HS-27A (cell line): ENCODE measurements at regions not wholly inside any gene's neighbourhood (a gene's known extent, or its start where the extent isn't known, plus 50 kb on each side); places are given as distances from the start of the nearest gene placed in this dataset.
A peak's percentile ranks its signal among the peaks of the same experiment; 100 is the strongest.
"Not testable (repeated sequence)": the region's sequence is repeated elsewhere in the genome, so short reads cannot be mapped to it uniquely, and the experiment has no call there.

ENCODE experiments used
- DNase-seq: peaks from one replicate; pipeline ENCODE4 v3.0.0-alpha.2; 2012; ENCODE audit warnings: low read depth, missing footprints

DNA sequence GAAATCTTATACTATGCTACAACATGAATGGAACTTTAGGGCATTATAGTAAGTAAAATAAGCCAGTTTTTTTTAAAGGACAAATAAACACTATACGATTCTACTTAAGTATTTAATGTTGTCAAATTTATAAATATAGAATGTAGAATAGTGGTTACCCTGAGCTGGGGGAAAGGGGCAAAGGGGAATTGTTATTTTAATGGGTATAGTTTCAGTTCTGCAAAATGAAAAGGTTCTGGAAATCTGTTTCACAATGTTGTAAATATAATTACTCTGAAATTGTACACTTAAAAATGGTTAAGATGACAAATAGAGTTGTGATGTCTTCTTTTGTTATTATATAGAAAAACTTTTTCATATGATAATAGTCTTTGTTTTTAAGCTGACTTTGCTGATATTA is 366.3 kb downstream of the MRPL39 start:
- DNase-seq: no peak

GRCh38 chr21:25234857-25235801 is 372.2 kb downstream of the MRPL39 start:
- DNase-seq: no peak

DNA sequence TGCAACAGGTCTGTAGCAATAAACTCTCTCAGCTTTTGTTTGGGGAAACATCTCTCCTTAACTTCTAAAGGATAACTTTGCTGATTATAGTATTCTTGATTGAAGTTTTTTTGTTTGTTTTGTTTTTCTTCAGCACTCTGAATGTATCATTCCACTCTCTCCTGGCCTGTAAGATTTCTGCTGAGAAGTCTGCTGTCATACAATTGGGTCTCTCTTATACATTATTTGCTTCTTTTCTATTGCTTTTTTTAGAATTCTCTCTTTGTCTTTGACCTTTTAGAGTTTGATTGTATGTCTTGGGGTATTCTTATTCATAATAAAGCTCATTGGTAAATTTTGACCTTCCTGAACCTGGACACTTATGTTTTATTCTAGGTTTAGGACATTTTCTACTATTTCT is 386.3 kb downstream of the MRPL39 start:
- DNase-seq: no peak

- no peak for DNase-seq
Observed at GRCh38 chr21:25220169-25220568, 387.1 kb downstream of the MRPL39 start.

DNA sequence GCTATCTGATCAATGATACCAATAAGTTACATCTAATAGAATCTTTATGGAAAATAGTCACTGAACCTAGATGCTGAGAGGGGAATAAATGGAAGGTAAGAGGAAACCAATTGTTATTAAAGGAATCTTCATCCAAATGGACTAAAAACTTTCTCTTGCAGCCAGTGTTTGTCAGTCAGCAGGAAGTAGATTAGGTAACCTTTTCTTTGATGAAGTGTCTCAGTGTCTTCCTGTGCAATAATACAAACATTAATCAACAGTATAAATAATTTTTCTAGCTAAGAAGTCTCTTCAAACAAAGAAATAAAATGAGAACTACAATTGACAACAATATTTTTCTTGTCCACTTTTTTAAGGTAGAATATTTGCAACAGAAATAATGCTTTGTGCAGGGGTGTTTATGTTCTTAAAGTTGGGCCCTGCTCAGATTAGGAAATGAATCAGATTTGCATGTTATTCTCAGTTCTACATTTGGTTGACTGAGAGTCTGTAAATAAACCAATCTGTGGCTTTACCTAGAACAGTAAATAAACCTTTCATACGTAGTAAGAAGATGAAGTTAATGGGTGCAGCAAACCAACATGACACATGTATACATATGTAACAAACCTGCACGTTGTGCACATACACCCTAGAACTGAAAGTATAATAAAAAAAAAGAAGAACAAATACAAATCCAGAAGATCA is 391.4 kb downstream of the MRPL39 start:
- DNase-seq: no peak

DNA sequence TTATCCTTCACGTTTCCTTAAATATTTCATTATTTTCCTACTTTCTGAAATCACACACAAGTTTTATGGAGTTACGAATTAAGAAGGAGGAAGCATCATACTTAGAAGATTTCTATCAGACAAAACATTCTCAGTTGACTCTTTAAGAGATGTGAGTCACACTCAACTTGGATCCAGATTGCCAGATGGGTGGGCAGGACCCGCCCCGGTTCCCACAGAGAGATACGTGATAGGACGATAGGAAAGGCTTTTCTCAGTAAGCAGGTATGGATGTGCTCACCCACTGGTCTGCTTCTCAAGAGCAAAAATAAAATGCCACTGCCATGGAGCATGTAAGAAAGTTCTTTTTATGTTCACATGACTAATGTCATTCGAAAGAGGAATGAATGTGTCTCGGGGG is 392.6 kb downstream of the MRPL39 start:
- no peak for DNase-seq

- DNase-seq: no peak
Observed at GRCh38 chr21:25199944-25200343, 407.3 kb downstream of the MRPL39 start.

GRCh38 chr21:25191141-25191540 is 416.1 kb downstream of the MRPL39 start:
- DNase-seq: no peak

GRCh38 chr21:25189497-25189896 is 417.8 kb downstream of the MRPL39 start:
- DNase-seq: no peak

GRCh38 chr21:25188677-25189079 is 418.6 kb downstream of the MRPL39 start:
- DNase-seq: no peak

GRCh38 chr21:25186273-25186672 is 421.0 kb downstream of the MRPL39 start:
- no peak for DNase-seq

DNA sequence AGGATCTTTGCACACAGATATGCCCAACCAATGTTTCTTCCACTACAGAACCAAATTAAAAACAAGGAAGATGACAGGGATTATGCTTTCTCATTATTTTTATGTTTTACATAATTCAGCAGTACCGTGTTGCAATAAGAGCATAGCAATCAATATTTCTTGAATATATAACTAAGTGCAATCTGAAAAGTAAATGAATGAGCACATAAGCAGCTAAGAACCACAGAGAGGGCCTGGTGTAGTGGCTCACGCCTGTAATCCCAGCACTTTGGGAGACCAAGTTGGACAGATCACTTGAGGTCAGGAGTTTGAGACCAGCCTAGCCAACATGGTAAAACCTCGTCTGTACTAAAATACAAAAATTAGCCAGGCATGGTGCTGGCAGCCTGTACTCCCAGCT is 423.7 kb downstream of the MRPL39 start:
- no peak for DNase-seq

DNA sequence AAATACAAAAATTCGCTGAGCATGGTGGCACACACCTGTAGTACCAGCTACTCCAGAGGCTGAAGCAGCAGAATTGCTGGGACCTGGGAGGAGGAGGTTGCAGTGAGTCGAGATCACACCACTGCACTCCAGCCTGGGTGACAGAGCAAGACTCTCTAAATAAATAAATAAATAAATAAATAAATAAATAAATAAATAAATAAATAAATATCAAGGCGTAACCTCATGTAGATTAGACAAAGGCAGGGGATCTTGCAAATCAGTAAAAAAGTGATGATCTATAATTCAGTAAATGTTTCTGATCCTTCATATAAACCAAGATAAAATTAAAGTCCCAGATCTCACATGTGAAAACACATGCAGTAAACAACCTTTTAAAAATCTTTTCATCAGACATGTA is 425.6 kb downstream of the MRPL39 start:
- not testable (repeated sequence) for DNase-seq

DNA sequence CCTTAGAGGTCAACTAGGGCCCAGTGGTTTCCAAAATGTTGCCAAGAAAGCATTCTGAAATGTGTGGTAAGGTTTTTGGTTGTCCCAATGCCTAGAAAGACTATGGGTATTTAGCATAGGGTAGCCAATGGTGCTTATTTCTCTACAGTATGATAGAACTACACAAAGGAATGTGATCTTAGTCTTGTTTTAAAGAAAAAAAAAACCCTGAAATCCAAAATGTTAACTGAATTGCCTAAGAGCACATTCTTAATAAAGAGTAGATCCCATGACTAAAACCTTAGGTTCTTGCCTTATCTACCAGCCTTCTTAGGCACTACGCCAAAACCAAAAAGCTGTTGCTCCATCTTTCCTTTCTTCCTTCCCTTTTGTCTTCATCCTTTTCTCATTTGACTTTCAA is 428.2 kb downstream of the MRPL39 start:
- peak; percentile 45 for DNase-seq

DNA sequence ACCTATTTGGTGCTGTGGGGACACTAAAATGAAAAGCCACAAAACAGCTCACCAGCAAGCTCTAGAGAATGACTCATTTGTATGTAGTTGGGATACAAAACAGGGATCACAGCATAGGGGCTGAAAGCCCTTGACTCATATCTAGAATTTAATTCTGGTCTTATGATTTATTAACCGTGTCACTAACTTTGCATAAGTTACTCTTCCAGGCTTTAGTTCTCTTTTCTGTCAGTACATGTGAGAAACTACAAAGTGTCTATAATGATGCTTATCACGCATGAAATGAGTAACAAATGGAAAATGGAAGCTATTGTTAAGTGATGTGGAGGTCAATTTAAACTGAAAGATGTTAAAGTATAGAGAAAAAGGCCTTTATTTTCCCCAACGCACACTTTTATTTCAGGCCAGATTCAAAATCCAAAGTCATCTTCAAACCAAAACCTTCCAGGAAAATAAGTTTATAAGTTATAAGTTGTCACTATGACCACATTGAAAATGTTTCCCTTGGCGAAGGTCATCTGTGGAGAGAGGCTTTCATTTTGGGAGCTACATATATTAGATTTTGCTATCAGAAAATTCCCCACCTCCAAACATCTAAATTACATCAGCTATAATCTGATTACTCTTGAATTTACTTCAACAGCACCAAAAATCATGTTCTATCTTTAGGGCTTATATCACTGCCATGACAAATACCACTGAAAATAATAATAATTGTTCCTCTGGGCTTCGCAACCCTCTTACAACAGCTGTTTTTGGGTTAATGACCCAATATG is 430.5 kb downstream of the MRPL39 start:
- no peak for DNase-seq

GRCh38 chr21:25175938-25176337 is 431.3 kb downstream of the MRPL39 start:
- no peak for DNase-seq

DNA sequence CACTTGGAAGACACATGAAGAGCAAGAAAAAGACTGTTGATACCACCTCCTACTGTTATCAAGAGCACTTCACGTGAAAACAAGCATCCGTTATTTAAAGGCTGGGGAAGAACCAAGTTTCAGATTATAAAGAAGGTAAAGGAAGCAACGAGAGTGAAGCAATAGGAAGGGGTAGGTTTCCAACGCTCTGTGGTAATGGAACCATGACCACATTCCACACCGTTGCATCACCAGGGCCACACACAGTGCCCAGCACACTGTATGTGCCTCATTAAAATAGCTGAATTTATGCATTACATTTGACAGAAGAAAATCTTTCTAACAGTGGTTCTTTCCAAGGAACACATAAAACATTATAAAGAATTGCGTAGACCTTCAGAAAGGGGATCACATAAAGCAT is 435.8 kb downstream of the MRPL39 start:
- peak; percentile 73 for DNase-seq

DNA sequence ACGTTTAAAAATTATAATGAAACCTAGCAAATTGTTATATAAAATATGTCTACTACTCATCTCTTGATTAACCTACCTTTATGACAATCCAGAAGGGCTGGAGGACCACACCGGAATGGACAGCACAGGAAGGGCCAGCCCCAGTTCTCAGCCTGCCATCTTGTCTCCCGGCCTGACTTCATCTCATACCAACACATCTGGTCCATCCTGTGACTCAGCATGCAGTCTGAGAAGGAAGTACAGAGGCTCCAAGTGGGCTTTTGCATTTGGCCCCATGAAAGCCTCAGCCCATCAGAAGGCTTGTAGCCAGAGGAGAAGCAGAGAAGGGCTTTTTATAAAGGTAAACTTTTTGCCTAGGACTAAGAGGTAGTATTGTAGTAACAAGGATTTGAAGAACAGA is 436.6 kb downstream of the MRPL39 start:
- DNase-seq: no peak

DNA sequence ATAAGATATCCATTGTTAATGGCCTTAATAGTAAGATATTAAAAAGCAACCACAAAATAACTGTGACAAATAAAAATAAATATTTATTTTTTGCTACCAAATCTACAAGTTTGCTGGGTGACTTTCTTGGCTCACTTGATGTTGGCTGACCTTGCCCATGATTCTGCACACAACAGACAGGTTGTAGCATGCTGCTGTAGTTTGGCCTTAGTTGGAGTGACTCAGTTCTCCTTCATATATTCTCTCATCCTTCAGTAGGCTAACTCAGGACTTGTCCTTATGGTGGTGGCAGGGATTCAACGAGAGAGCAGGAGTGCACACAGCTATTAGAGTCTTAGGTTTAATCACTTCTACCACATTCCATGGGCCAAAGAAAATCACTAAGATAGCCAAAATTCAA is 437.9 kb downstream of the MRPL39 start:
- no peak for DNase-seq

DNA sequence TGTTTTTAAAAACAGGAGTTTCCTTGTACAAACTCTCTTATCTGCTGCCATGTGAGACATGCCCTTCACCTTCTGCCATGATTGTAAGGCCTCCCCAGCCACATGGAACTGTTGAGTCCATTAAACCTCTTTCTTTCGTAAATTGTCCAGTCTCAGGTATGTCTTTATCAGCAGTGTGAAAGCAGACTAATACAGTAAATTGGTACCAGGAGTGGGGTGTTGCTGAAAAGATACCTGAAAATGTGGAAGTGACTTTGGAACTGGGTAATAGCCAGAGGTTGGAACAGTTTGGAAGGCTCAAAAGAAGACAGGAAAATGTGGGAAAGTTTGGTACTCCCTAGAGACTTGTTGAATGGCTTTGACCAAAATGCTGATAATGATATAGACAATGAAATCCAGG is 440.4 kb downstream of the MRPL39 start:
- not testable (repeated sequence) for DNase-seq

DNA sequence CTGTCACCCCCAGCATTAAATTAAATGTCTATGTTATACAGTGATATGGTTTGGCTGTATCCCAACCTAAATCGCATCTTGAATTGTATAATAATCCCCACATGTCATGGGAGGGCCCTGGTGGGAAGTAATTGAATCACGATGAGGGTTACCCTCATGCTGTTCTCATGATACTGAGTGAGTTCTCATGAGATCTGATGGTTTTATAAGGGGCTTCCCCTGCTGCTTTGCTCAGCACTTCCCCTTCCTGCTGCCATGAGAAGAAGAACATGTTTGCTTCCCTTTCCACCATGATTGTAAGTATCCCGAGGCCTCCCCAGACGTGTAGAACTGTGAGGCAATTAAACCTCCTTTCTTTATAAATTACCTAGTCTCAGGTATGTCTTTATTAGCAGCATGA is 445.7 kb downstream of the MRPL39 start:
- DNase-seq: no peak

GRCh38 chr21:25155020-25155419 is 452.3 kb downstream of the MRPL39 start:
- DNase-seq: not testable (repeated sequence)

DNA sequence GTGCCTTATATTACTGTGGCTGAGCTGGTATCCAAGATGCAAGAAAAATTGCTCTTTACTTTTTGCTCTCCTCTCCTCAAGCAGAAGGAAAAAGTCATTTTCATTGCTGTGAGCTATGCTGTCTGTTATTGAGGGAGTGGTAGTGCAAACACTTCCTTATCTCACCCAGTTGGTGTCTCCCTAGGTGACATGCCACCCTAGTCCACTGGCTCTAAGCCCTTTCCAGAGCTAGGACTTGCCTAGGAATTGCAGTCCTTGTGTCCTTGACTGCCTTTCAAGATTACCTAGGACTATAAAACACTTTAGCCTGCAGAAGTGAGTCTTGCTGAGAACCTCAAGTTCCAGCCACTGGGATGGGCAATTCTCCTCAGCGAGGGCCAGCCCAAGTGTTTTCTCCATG is 458.3 kb downstream of the MRPL39 start:
- DNase-seq: no peak
